DMS114 treated with DMSO at 0.1 percent for 48 hours (cell line): ENCODE measurements at regions not wholly inside any gene's neighbourhood (a gene's known extent, or its start where the extent isn't known, plus 50 kb on each side); places are given as distances from the start of the nearest gene placed in this dataset.

ENCODE experiments used
- DNase-seq: peaks from one replicate; lab custom pipeline; 2025; ENCODE audit not compliant: unreplicated experiment; lab: John Stamatoyannopoulos, UW

DNA sequence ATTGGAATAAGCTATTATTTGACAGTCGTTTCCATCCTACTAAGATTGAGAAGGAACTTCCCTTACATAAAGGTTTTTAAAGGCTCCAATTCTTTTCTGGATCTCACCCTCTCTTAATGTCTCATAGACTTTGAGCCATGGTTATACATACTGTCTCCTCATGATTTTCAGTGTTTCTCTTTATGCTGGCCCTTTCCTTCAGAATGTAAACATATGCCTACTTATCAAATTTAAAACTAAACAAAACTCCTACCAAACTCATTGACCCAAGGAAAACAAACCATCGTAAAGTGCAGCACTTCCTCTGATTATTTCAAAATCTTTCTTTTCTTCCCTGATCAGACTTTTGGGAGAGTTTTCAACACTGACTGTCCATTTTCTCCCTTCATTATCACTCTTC is 163.4 kb upstream of the DPYD start:
- DNase-seq: no peak

GRCh38 chr1:98081944-98082343 is 161.1 kb upstream of the DPYD start:
- no peak for DNase-seq

DNA sequence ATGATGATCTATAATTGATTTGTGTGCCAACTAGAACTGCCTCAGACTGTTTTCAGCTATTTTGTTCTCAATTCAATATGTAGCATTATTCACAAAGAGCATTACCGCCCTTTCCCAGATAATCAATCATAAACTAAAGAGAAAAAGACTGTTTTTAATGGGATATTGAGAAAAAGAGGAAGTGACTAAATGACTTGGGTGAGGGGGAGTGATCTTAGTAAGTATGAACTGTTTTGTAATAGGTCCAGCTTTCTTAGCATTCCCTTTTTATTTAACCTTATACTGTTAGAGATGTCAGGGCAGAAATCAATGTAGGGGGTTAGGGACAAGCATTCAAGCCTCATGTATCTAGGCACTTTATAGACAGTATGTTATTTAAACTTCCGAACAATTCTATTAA is 157.8 kb upstream of the DPYD start:
- no peak for DNase-seq

DNA sequence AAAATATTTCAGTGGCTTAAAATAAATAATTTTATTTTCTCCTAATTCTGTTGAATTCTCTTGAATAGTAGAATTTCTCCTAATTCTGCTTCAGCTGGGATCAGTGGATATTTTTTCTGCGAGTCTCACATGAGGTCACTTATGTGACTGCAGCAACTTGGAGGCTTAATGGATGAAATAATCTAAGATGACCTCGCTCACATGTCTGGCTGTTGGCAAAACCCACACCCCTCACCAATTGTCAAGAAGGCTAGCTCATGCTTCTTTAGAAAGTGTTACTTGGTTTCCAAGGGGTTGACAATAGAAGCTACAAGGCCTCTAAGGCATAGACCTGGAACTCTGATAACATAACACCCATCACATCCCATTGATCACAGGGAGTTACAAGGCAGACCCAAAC is 156.9 kb upstream of the DPYD start:
- DNase-seq: no peak

- DNase-seq: no peak
These were observed 154.8 kb upstream of the DPYD start for GRCh38 chr1:98075626-98076025.

DNA sequence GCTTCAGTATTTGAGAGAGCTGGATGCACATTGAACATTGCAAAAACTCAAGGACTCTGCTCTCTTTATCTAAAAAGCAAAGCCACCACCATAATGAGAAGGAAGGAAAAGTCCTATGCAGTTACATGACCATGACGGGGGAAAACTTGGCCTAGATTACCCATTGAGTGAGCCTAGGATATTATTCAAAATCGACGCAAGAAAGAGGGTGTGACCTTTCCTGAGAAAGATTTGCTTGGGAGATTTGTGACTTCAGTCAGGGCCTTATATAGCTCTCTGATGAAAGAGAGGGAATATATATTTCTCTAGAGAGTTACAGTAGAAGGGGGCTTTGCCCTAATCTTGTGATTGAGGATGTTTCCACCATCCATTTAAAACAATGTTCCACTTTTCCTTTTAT is 153.0 kb upstream of the DPYD start:
- no peak for DNase-seq

DNA sequence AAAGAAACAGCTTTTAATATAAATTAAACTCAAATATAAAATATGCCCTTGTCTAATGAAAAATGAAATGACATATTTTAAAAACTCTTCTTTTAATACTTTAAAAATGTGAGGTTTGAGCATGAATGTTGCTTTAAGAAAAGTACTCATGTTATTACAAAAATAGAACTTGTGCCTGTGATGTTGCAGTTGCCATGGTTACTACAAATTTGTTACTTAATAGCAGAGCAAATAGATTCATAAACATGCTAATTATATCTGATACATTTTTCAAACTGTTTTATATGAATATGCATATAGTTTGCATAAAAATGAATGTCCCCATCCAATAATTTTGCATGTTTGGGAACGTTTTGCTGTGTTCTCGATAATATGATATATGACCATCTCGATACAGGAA is 152.3 kb upstream of the DPYD start:
- DNase-seq: no peak

DNA sequence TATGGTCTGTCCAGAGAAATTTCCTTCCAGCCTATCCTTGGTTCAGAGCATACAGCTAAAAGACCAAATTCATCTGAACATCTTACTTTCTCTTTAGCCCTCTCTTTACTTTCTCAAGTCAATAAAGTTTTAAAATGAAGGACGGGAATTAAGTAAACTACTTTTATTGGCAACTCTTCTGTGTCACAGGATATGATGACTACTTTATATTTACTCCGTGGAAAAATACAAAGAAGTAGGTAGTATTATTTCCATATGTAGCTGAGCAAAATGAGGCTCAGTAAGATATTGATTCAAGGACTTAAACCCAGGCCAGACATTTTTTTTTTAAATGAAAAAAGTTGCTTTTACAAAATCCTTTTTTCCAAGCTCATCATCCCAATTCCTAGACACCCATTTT is 151.2 kb upstream of the DPYD start:
- DNase-seq: no peak

- no peak for DNase-seq
These were observed 147.2 kb upstream of the DPYD start for GRCh38 chr1:98068016-98068415.

DNA sequence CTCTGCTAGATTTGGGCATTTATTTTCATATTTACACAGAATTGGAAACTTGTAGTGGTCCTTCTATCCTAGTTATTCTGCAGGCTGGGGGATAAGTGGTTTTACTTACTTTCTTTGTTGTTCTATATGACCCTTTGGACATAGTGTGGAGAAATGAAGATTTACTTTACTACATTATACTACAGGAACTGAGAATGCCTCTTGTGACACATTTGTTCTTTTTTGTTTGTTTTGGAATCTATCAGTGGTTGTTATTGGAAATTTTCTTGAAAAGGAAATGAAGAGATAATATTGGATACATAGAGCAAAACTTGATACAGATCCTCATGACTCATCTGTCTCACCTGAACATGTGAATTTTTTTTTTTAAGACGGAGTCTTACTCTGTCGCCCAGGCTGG is 146.1 kb upstream of the DPYD start:
- DNase-seq: no peak

DNA sequence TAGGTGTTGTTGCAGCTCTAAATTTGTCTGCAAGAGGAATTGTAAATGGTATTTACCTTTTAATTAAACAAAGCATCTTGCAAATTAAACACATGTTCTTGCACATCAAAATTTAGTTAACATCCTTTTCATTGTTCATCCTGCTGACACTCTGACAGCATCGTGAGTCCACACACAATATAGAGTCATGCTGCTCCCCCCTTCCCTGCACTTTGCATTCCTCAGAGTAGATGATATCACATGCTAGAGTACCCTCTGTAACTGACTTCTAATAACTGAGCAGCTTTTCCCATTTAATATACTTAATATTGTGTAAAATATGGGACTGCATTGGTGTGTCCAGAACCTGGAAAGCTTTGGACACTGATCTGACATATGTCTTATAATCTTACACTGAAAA is 138.8 kb upstream of the DPYD start:
- DNase-seq: no peak

- DNase-seq: no peak
These were observed 137.8 kb upstream of the DPYD start for GRCh38 chr1:98058676-98059075.

- no peak for DNase-seq
These were observed 136.5 kb upstream of the DPYD start for GRCh38 chr1:98057236-98057910.

- DNase-seq: no peak
These were observed 135.9 kb upstream of the DPYD start for GRCh38 chr1:98056781-98057180.

DNA sequence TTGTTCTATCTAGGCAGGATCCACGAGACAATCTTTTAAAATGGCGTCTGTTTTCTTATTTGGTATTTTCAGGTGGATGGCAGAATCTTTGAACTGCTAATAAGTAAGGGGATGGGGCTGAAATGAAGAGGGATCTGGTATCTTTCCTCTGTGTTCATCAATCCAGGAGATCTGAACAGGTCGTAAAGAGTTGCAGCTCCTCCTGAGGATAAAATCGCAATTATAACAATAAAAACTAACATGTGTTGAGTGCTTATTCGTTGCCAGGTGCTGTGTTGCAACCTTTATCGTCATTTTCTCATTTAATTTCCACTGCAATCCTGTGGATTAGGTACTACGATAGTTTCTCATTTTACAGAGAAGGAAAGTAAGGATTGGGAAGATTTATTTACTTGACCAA is 134.6 kb upstream of the DPYD start:
- no peak for DNase-seq

DNA sequence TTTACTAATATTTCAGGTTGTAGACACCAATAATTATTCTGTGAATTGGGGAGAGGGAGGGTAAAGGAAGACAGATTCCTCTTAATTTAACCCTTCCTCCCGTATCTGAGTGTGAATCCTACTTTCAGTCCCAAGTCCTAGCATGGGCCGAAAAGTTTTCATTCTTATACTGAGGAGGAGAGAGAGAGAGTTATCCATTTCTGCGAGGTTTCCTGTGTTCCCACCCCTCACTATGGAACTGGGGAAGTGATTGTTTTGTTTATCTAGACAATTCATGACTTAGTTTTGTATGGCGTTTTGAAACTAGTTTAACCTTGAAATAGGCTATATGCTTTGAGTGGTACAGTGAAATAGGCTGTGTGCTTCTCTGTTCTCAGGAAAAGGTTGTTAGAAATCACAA is 134.0 kb upstream of the DPYD start:
- no peak for DNase-seq

- DNase-seq: no peak
These were observed 133.5 kb upstream of the DPYD start for GRCh38 chr1:98054367-98054701.

DNA sequence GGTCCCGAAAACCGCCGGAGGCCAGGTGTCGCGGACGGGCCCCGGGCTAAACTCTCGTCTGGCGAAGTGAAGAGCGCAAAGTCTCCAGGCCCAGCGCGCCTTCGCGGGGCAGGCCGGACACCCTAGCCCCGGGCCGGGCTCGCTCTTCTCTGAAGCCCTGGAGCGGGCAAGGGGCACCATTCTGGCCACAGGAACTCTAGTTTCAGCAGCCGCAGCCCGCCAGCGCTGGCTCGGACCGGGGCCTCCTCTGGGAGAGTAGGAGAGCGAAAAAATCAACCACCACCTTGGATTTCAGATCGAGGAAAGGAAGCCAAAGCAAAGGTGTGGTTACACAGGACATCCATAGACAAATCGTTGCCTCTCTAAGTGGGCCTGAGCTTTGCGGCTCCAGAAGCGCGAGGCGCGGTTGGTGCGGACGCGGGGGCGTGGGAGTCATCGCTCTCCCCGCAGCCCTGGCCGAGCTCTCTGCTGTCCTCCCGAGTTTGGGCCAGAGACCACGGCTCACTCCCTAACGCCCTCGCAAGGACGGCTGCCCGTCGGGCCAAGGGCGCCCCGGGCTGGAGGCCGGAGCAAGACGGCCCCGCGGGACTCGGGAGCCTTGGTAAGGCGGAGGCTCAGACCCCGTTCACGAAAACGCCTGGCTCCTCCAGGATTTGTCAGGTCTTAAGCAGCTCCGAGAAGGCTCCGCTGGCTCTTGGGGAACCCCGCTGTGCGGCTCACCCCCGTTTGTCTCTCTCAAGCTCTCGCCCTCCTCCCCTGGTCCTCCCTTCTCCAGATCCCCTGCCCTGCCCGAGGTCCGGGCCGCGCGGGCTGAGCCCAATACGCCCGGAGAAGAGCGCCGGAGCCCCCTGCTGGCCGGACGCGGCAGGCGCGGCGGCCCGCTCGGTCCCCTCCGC is 132.9 kb upstream of the DPYD start:
- DNase-seq: no peak

- DNase-seq: peak; percentile 56
These were observed 130.3 kb upstream of the DPYD start for GRCh38 chr1:98051065-98051675.

GRCh38 chr1:98049370-98050135 is 128.7 kb upstream of the DPYD start:
- DNase-seq: no peak

GRCh38 chr1:98048751-98049325 is 128.0 kb upstream of the DPYD start:
- DNase-seq: no peak
